OCI-LY7 (cell line): ENCODE measurements at regions not wholly inside any gene's neighbourhood (a gene's known extent, or its start where the extent isn't known, plus 50 kb on each side); places are given as distances from the start of the nearest gene placed in this dataset.
A peak's percentile ranks its signal among the peaks of the same experiment; 100 is the strongest.
"Not testable (repeated sequence)": the region's sequence is repeated elsewhere in the genome, so short reads cannot be mapped to it uniquely, and the experiment has no call there.

Experiments
- BruUV-seq: library from RNA; stranded (reverse); fragments of 400-500 nt; replicated peaks from 2 replicates; lab custom pipeline; 2021; lab: Mats Ljungman, UMichigan
- CTCF ChIA-PET: fragments of 300-600 bp; sonication (Branson Sonifier 250); formaldehyde crosslinking; loops from one replicate; lab custom pipeline; 2022; ENCODE audit warnings: antibody characterized with exemption; ENCODE audit not compliant: unreplicated experiment; lab: Charles Lee
- POLR2A ChIA-PET: fragments of 300-600 bp; sonication (Branson Sonifier 250); formaldehyde crosslinking; loops from one replicate; lab custom pipeline; 2022; ENCODE audit warnings: antibody characterized with exemption; lab: Charles Lee
- DNase-seq: peaks from one replicate; pipeline ENCODE4 v3.0.0-alpha.2; 2015; ENCODE audit warnings: low spot score
- H2AFZ ChIP-seq: fragments of 200-600 bp; sonication (generic), shearing (Covaris generic); 2 replicates; pipeline ENCODE4 v1.6.1; 2014; ENCODE audit warnings: mild to moderate bottlenecking, antibody characterized with exemption, low read length, moderate library complexity
- H3K27ac ChIP-seq: fragments of 200-600 bp; sonication (generic); 2 replicates; pipeline ENCODE4 v1.5.1; 2014; ENCODE audit warnings: mixed run types, low read depth, mild to moderate bottlenecking, moderate library complexity, low read length, inconsistent platforms; ENCODE audit not compliant: poor library complexity, severe bottlenecking
- H3K36me3 ChIP-seq: fragments of 200-600 bp; sonication (generic); 2 replicates; pipeline ENCODE4 v1.6.1; 2014; ENCODE audit warnings: mild to moderate bottlenecking, antibody characterized with exemption, low read length, moderate library complexity, mixed read lengths; ENCODE audit not compliant: insufficient read depth
- H3K4me1 ChIP-seq: fragments of 200-600 bp; sonication (generic); 2 replicates; pipeline ENCODE4 v1.5.1; 2014; ENCODE audit warnings: mild to moderate bottlenecking, low read length; ENCODE audit not compliant: insufficient read depth, poor library complexity, severe bottlenecking
- H3K4me2 ChIP-seq: fragments of 200-600 bp; sonication (generic); 2 replicates; pipeline ENCODE4 v1.6.1; 2014; ENCODE audit warnings: mild to moderate bottlenecking, low read length
- H3K4me3 ChIP-seq: fragments of 200-600 bp; sonication (generic); 2 replicates; pipeline ENCODE4 v1.5.1; 2014; ENCODE audit warnings: mild to moderate bottlenecking, low read depth, low read length; ENCODE audit not compliant: poor library complexity, severe bottlenecking
- H3K79me2 ChIP-seq: fragments of 200-600 bp; sonication (generic); 2 replicates; pipeline ENCODE4 v1.6.1; 2016; ENCODE audit warnings: low read depth, mild to moderate bottlenecking, low read length, moderate library complexity, mixed read lengths; ENCODE audit not compliant: insufficient read depth
- H3K9me2 ChIP-seq: fragments of 200-600 bp; sonication (generic); 2 replicates; pipeline ENCODE4 v1.6.1; 2016; ENCODE audit warnings: mild to moderate bottlenecking, low read length, mixed read lengths; ENCODE audit not compliant: insufficient read depth
- H3K9me3 ChIP-seq: fragments of 200-600 bp; sonication (generic); 2 replicates; pipeline ENCODE4 v1.6.1; 2014; ENCODE audit warnings: mild to moderate bottlenecking, mixed run types, low read length, mixed read lengths
- H4K20me1 ChIP-seq: fragments of 200-600 bp; sonication (generic); 2 replicates; pipeline ENCODE4 v1.6.1; 2014; ENCODE audit warnings: mild to moderate bottlenecking, antibody characterized with exemption, low read length, moderate library complexity, mixed read lengths; ENCODE audit not compliant: insufficient read depth
- CTCF ChIP-seq: fragments of 200-600 bp; sonication (generic); conservative IDR thresholded peaks from 2 replicates; pipeline ENCODE4 v1.5.1; 2014; ENCODE audit warnings: mild to moderate bottlenecking, antibody characterized with exemption, low read length, moderate library complexity, mixed read lengths
- EZH2phosphoT487 ChIP-seq: fragments of 200-600 bp; sonication (generic); IDR thresholded peaks from 2 replicates; pipeline ENCODE4 v1.6.1; 2018; ENCODE audit warnings: low read depth, borderline replicate concordance, mild to moderate bottlenecking, mixed run types, antibody characterized with exemption, low read length, moderate library complexity, mixed read lengths
- intact Hi-C: fragments of 100-400 bp; cut with micrococcal nuclease; formaldehyde crosslinking; loops from one replicate; pipeline ENCODE4 v1.10.0; 2022; ENCODE audit not compliant: unreplicated experiment

- no peaks in the 10 kb centered on the region for H3K9me3 ChIP-seq
- no peak overlapping the region for H3K27ac ChIP-seq
- ChIA-PET CTCF (no interaction called here), POLR2A (interaction anchor here (1.7 kb wide), 1 partner anchor 12 kb away, joined by 4 read pairs; no protein-coding TSS in a partner anchor)
- BruUV-seq, result no TSS peak
- H3K4me1 ChIP-seq, result no peaks in the 10 kb centered on the region
- H3K79me2 ChIP-seq, result no peaks in the 10 kb centered on the region
- DNase-seq, result no peak
- TF ChIP-seq CTCF (no peak), EZH2phosphoT487 (no peak)
- H3K4me3 ChIP-seq, result no peak overlapping the region
- H3K4me2 ChIP-seq, result no peak overlapping the region
- intact Hi-C loops, result no loop called here
- H2AFZ ChIP-seq, result no peak overlapping the region
- H3K9me2 ChIP-seq, result no peaks in the 10 kb centered on the region
- H3K36me3 ChIP-seq, result no peaks in the 10 kb centered on the region
- no peaks in the 10 kb centered on the region for H4K20me1 ChIP-seq
Measured at GRCh38 chr9:71295928-71296327, 174.5 kb upstream of the TRPM3 start.

GRCh38 chr9:71286146-71286545 is 164.7 kb upstream of the TRPM3 start:
- DNase-seq, result no peak
- Histone ChIP-seq H3K36me3 (no peaks in the 10 kb centered on the region), H3K4me3 (no peak overlapping the region), H3K27ac (no peak overlapping the region), H3K9me3 (no peaks in the 10 kb centered on the region), H3K4me1 (no peaks in the 10 kb centered on the region), H3K4me2 (no peak overlapping the region), H2AFZ (no peak overlapping the region), H4K20me1 (no peaks in the 10 kb centered on the region), H3K9me2 (no peaks in the 10 kb centered on the region), H3K79me2 (no peaks in the 10 kb centered on the region)
- TF ChIP-seq EZH2phosphoT487 (no peak), CTCF (no peak)
- CTCF ChIA-PET, result no interaction called here
- BruUV-seq, result no TSS peak
- POLR2A ChIA-PET, result interaction anchor here (1.5 kb wide), 1 partner anchor 17 kb away, joined by 3 read pairs; no protein-coding TSS in a partner anchor
- intact Hi-C loops, result loop anchor here (5.0 to 10.0 kb wide), 3 partner anchors 239 to 739 kb away; partner anchors contain the start of gene CEMIP2

- POLR2A ChIA-PET, result interaction anchor here (0.6 to 1.6 kb wide), 3 partner anchors 18 to 43 kb away, joined by 3 read pairs; no protein-coding TSS in a partner anchor
- intact Hi-C loops, result loop anchor here (5.0 to 10.0 kb wide), 3 partner anchors 240 to 740 kb away; partner anchors contain the start of gene CEMIP2
Measured at GRCh38 chr9:71285191-71285656, 163.8 kb upstream of the TRPM3 start.

GRCh38 chr9:71282116-71282515 is 160.7 kb upstream of the TRPM3 start:
- CTCF ChIA-PET, H3K9me3 ChIP-seq, H2AFZ ChIP-seq, H3K4me1 ChIP-seq, H3K27ac ChIP-seq, H3K9me2 ChIP-seq, H3K79me2 ChIP-seq, DNase-seq, H4K20me1 ChIP-seq, H3K36me3 ChIP-seq, BruUV-seq, H3K4me2 ChIP-seq, H3K4me3 ChIP-seq, POLR2A ChIA-PET: not testable (repeated sequence)
- intact Hi-C loops, result loop anchor here (10.0 kb wide), 2 partner anchors 243 to 743 kb away; no protein-coding TSS in a partner anchor

More at GRCh38 chr9:71285191-71285656, 163.8 kb upstream of the TRPM3 start:
- H3K79me2 ChIP-seq, result no peaks in the 10 kb centered on the region
- no TSS peak for BruUV-seq
- H3K4me3 ChIP-seq, result no peak overlapping the region
- peak; percentile 63 for DNase-seq
- no peak overlapping the region for H2AFZ ChIP-seq
- H3K9me2 ChIP-seq, result no peaks in the 10 kb centered on the region
- H3K36me3 ChIP-seq, result no peaks in the 10 kb centered on the region
- CTCF ChIA-PET, result no interaction called here
- no peaks in the 10 kb centered on the region for H3K9me3 ChIP-seq
- no peak overlapping the region for H3K4me2 ChIP-seq
- no peaks in the 10 kb centered on the region for H4K20me1 ChIP-seq
- no peak for TF ChIP-seq EZH2phosphoT487
- peak; percentile 91 for TF ChIP-seq CTCF
- H3K27ac ChIP-seq, result no peak overlapping the region
- H3K4me1 ChIP-seq, result no peaks in the 10 kb centered on the region
